CD4-positive, alpha-beta memory T cell (primary cell): ENCODE measurements at regions not wholly inside any gene's neighbourhood (a gene's known extent, or its start where the extent isn't known, plus 50 kb on each side); places are given as distances from the start of the nearest gene placed in this dataset.

Experiments used
- CTCF ChIA-PET: fragments of 350-600 bp; sonication (Branson Sonifier 250); formaldehyde crosslinking; loops from one replicate; lab custom pipeline; 2021; ENCODE audit warnings: inconsistent platforms; ENCODE audit not compliant: partially characterized antibody; lab: Charles Lee
- POLR2A ChIA-PET: fragments of 350-600 bp; sonication (Branson Sonifier 250); formaldehyde crosslinking; loops from one replicate; lab custom pipeline; 2021; ENCODE audit not compliant: partially characterized antibody; lab: Charles Lee
- DNase-seq, 5 donors: peaks; one replicate each; pipeline versions ENCODE4 v3.0.0 to v3.0.0-alpha.2; 2020 to 2022; ENCODE audit warnings: mixed read lengths in 1 of 5
- H3K27ac ChIP-seq: one replicate; pipeline ENCODE4 v1.7.0; 2013; ENCODE audit warnings: low read depth, low read length
- H3K27me3 ChIP-seq: 2 replicates; pipeline ENCODE4 v1.7.0; 2013; ENCODE audit warnings: mild to moderate bottlenecking, low read length, moderate library complexity; ENCODE audit not compliant: insufficient read depth
- H3K36me3 ChIP-seq: 2 replicates; pipeline ENCODE4 v1.7.0; 2013; ENCODE audit warnings: mild to moderate bottlenecking, low read length, moderate library complexity; ENCODE audit not compliant: insufficient read depth
- H3K4me1 ChIP-seq: 2 replicates; pipeline ENCODE4 v1.7.0; 2013; ENCODE audit warnings: mild to moderate bottlenecking, low read length, moderate library complexity; ENCODE audit not compliant: insufficient read depth
- H3K4me3 ChIP-seq, 2 donors: one replicate each; pipeline ENCODE4 v1.7.0; 2013; ENCODE audit warnings: low read length in 2 of 2, mild to moderate bottlenecking in 1 of 2
- H3K9me3 ChIP-seq, 2 donors: one replicate each; pipeline ENCODE4 v1.7.0; 2013; ENCODE audit warnings: low read length in 2 of 2, control low read depth in 1 of 2; ENCODE audit not compliant: control insufficient read depth in 1 of 2
- H3K27ac Mint-ChIP-seq, 7 donors: one replicate each; pipeline ENCODE4 v1.8.0; 2020 to 2021; ENCODE audit warnings: mixed read lengths in 7 of 7, mild to moderate bottlenecking in 6 of 7, inconsistent platforms in 3 of 7, moderate library complexity in 3 of 7
- H3K27me3 Mint-ChIP-seq, 2 donors: one replicate each; pipeline ENCODE4 v1.8.0; 2020 to 2021; ENCODE audit warnings: mixed read lengths in 2 of 2
- H3K36me3 Mint-ChIP-seq, 2 donors: one replicate each; pipeline ENCODE4 v1.8.0; 2020 to 2021; ENCODE audit warnings: mixed read lengths in 2 of 2, inconsistent platforms in 1 of 2, mild to moderate bottlenecking in 1 of 2
- H3K4me1 Mint-ChIP-seq, 4 donors: one replicate each; pipeline ENCODE4 v1.8.0; 2020 to 2021; ENCODE audit warnings: mixed read lengths in 4 of 4, mild to moderate bottlenecking in 1 of 4
- H3K4me3 Mint-ChIP-seq, 8 donors: one replicate each; pipeline ENCODE4 v1.8.0; 2020 to 2021; ENCODE audit warnings: mixed read lengths in 8 of 8, mild to moderate bottlenecking in 7 of 8, moderate library complexity in 6 of 8, inconsistent platforms in 3 of 8
- H3K9me3 Mint-ChIP-seq, 8 donors: one replicate each; pipeline ENCODE4 v1.8.0; 2020 to 2021; ENCODE audit warnings: mixed read lengths in 8 of 8, mild to moderate bottlenecking in 5 of 8, inconsistent platforms in 3 of 8, moderate library complexity in 1 of 8
- intact Hi-C: fragments of 100-400 bp; cut with micrococcal nuclease; formaldehyde crosslinking; loops from one replicate; pipeline ENCODE4 v1.15.1; 2023

DNA sequence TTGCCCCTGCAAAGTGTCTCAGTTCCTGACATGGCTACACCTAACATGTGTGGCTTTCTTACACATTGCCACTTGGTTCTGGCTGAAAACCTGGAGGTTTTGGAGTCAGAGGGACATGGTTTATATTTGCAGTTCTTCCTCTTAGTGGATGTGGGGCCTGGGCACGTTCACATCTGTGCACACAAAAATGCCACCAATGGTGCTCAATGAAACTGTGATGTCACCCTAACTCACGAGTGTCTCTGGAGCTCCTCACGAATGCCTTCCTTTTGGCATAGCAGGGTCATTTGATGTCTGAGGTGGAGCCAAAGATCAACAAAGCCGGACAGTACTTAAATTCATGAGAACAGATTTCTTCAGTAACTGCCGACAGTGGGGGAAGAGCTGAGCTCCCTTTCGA lies 231.7 kb upstream of the HS6ST1 start:
- no peaks in the 10 kb centered on the region for H3K4me1 ChIP-seq
- H3K36me3 ChIP-seq = no peaks in the 10 kb centered on the region
- H3K27me3 Mint-ChIP-seq = peaks cover 1 to 6% of the 10 kb centered on the region in 2 donors
- POLR2A ChIA-PET = no interaction called here
- H3K4me3 ChIP-seq = no peak overlapping the region
- peaks cover 0 to 7% (median 0%) of the 10 kb centered on the region in 8 donors for H3K9me3 Mint-ChIP-seq
- no peaks in the 10 kb centered on the region for H3K27me3 ChIP-seq
- no peak for DNase-seq
- H3K9me3 ChIP-seq = no peaks in the 10 kb centered on the region
- H3K27ac ChIP-seq = no peak overlapping the region
- intact Hi-C loops = no loop called here
- no peaks in the 10 kb centered on the region for H3K4me1 Mint-ChIP-seq
- H3K36me3 Mint-ChIP-seq = no peaks in the 10 kb centered on the region
- CTCF ChIA-PET = interaction anchor here (0.9 kb wide), 1 partner anchor 54 kb away, joined by 3 read pairs; no protein-coding TSS in a partner anchor
- no peak overlapping the region for H3K27ac Mint-ChIP-seq
- no peak overlapping the region for H3K4me3 Mint-ChIP-seq

DNA sequence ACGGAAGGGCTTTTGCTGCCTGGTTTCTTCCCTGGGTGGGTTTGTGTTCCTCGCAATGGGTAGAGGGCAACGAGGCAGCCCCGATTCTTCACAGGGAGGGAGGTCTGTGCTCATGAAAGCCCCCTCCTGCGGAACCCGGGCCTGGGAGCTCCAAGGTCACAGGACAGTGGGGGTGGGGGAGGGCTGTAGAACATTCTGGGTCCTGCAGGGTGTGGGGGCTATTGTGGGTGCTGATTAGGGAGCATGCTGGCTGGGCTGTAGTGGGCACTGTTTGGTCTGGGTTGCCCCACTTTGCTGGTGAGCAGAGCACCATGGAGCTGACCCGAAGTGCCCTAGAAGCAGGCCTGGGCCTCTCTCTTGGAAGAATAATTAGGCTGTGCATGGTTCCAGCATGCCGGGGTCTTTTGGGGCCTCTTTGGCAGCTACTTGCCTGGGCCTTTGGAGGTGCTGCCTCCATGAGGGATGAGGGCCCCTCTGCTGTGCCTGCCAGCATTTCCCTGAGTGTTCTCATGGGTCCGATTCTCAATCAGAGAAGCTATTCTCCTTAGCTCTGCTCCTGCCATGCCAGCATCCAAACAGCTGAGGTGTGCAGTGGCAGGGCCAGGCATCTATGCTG lies 232.2 kb upstream of the HS6ST1 start:
- H3K27ac ChIP-seq = no peak overlapping the region
- ChIA-PET POLR2A (no interaction called here), CTCF (interaction anchor here (0.9 kb wide), 1 partner anchor 55 kb away, joined by 3 read pairs; no protein-coding TSS in a partner anchor)
- Mint-ChIP-seq H3K27me3 (peaks cover 1 to 6% of the 10 kb centered on the region in 2 donors), H3K4me1 (no peaks in the 10 kb centered on the region), H3K4me3 (no peak overlapping the region), H3K36me3 (no peaks in the 10 kb centered on the region), H3K27ac (no peak overlapping the region), H3K9me3 (peaks cover 0 to 7% (median 0%) of the 10 kb centered on the region in 8 donors)
- H3K36me3 ChIP-seq = no peaks in the 10 kb centered on the region
- H3K4me3 ChIP-seq = no peak overlapping the region
- H3K9me3 ChIP-seq = no peaks in the 10 kb centered on the region
- intact Hi-C loops = no loop called here
- no peaks in the 10 kb centered on the region for H3K4me1 ChIP-seq
- no peaks in the 10 kb centered on the region for H3K27me3 ChIP-seq
- DNase-seq = no peak

DNA sequence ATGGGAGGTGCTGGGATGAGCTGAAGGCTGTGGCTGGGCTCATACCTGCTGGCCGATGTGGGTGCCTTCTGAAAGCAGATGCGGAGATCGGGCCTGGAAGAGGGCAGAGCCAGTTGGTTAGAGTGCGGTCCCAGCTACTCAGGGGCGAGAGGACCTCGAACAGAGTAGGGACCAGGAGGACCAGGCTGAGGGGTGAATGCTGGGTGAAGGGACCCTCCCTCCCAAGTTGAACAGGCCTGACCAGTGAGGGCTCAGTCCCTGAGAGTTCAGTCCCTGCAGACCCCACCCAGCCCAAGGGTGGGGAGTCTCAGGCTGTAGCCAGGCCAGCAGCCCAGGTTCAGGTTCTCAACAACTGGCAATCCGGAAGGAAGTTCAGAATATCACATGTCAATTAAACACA lies 232.8 kb upstream of the HS6ST1 start:
- no peak overlapping the region for H3K27ac Mint-ChIP-seq
- Histone ChIP-seq H3K4me3 (no peak overlapping the region), H3K4me1 (no peaks in the 10 kb centered on the region), H3K9me3 (no peaks in the 10 kb centered on the region), H3K27ac (no peak overlapping the region), H3K27me3 (no peaks in the 10 kb centered on the region), H3K36me3 (no peaks in the 10 kb centered on the region)
- DNase-seq = no peak
- H3K4me3 Mint-ChIP-seq = no peak overlapping the region
- intact Hi-C loops = no loop called here
- peaks cover 0 to 7% (median 0%) of the 10 kb centered on the region in 8 donors for H3K9me3 Mint-ChIP-seq
- H3K4me1 Mint-ChIP-seq = no peaks in the 10 kb centered on the region
- POLR2A ChIA-PET = no interaction called here
- no peaks in the 10 kb centered on the region for H3K36me3 Mint-ChIP-seq
- peaks cover 1 to 6% of the 10 kb centered on the region in 2 donors for H3K27me3 Mint-ChIP-seq
- CTCF ChIA-PET = no interaction called here

DNA sequence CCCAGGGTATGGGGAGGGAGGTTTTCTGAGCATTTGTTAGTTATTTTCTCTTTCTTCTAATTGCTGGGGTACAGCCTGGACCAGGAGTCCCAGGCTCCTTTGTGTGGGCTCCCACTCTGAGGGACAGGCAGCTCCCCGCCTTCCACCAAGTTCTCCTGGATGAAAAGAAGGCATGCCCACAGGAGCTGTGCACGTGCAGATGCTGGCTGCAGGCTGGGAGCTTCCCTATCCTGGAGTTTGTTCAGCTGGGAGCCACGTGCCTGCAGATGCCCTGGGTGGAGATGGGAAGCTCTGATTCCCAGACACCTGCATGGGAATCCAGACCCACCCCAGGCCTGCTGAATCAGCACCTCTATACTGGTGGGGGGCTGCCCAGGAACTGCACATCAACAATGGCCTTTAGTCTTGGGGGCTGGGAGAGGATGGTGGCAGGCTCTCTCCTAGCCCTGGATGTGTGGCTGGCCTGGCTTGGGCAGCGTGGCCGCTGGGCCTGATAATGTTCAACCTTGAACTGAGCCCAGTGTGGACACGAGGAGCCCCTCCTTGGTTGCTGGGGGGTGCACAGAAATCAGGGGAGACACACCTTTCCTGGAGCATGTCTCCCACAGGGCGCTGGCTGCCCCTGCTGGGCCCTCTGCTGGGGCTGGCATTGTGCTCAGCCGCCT lies 233.6 kb upstream of the HS6ST1 start:
- intact Hi-C loops = no loop called here
- no peaks in the 10 kb centered on the region for H3K36me3 Mint-ChIP-seq
- no peak overlapping the region for H3K27ac Mint-ChIP-seq
- ChIA-PET POLR2A (no interaction called here), CTCF (no interaction called here)
- Histone ChIP-seq H3K27ac (no peak overlapping the region), H3K4me1 (no peaks in the 10 kb centered on the region), H3K27me3 (no peaks in the 10 kb centered on the region), H3K9me3 (no peaks in the 10 kb centered on the region), H3K36me3 (no peaks in the 10 kb centered on the region), H3K4me3 (no peak overlapping the region)
- H3K9me3 Mint-ChIP-seq = peaks cover 0 to 1% (median 0%) of the 10 kb centered on the region in 8 donors
- no peak for DNase-seq
- peaks cover 1 to 6% of the 10 kb centered on the region in 2 donors for H3K27me3 Mint-ChIP-seq
- H3K4me1 Mint-ChIP-seq = no peaks in the 10 kb centered on the region
- H3K4me3 Mint-ChIP-seq = no peak overlapping the region

DNA sequence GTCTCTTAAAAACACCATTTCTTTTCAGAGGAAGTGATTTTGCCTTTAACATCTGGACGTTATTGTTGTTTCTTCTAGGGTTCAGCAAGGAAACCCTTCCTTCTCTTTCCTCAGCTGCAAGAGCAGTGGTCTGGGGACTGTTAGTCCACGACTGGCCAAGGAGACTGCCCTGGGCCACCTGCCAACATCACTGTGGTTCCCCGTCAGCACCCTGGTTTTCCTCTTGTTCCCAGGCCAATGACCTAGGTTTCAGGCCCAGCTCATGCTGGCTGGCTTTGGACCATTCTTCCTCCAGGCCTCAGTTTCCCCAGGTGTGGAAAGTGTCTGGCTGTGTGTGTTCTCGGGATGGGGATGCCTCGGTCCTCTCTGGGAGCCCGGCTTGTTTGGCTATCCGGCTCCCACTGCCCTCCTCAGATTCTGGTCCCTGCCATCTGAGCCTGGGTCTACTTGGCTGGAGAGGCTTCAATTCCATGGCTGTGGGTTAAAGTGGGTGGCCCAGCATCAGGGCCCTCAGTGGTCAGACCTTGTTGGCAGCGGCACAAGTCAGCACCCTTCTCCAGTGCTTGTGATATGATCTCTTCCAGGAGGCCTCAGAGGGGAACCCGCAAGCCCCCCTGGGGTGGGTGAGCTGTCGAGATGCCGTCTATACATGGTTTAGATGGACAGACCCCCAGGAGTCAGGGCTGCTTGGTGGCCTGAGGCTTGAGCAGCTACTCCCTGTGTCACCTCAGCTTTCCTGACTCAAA lies 234.3 kb upstream of the HS6ST1 start:
- no peaks in the 10 kb centered on the region for H3K9me3 ChIP-seq
- H3K36me3 ChIP-seq = no peaks in the 10 kb centered on the region
- H3K36me3 Mint-ChIP-seq = no peaks in the 10 kb centered on the region
- no peak overlapping the region for H3K4me3 Mint-ChIP-seq
- no peak for DNase-seq
- intact Hi-C loops = no loop called here
- no peaks in the 10 kb centered on the region for H3K27me3 ChIP-seq
- no peak overlapping the region for H3K4me3 ChIP-seq
- no peak overlapping the region for H3K27ac ChIP-seq
- no peaks in the 10 kb centered on the region for H3K4me1 ChIP-seq
- CTCF ChIA-PET = no interaction called here
- no peak overlapping the region for H3K27ac Mint-ChIP-seq
- peaks cover 1 to 6% of the 10 kb centered on the region in 2 donors for H3K27me3 Mint-ChIP-seq
- POLR2A ChIA-PET = no interaction called here
- no peaks in the 10 kb centered on the region for H3K4me1 Mint-ChIP-seq
- H3K9me3 Mint-ChIP-seq = peaks cover 0 to 1% (median 0%) of the 10 kb centered on the region in 8 donors

DNA sequence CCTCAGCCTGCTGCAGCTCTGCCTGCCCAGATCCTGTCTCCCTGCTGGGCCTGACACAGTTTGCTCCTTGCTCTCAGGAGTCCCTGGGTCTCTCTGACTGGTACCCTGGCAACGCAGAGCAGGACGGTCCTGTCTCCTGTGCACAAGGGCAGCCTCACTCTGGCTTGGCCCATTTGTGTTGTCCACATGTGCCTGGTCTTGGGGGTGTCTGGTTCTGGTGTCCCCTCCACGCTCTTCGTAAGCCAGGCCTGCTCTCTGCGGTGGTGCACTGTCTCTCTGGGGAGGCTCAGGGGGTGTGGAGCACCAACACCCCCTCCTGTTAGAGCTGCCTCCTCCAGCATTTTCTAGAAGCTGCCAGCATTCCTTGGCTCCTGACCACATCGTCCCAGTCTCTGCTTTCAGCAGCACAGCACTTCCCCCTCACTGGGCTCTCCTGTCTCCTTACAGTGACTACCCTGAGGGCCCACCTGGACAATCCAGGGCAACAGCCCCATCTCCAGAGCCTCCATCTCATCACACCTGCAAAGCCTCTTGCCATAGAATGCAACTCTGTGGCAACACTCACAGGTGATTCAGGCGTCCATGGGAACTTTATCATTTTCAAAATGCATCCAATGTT lies 235.6 kb upstream of the HS6ST1 start:
- H3K36me3 Mint-ChIP-seq = no peaks in the 10 kb centered on the region

DNA sequence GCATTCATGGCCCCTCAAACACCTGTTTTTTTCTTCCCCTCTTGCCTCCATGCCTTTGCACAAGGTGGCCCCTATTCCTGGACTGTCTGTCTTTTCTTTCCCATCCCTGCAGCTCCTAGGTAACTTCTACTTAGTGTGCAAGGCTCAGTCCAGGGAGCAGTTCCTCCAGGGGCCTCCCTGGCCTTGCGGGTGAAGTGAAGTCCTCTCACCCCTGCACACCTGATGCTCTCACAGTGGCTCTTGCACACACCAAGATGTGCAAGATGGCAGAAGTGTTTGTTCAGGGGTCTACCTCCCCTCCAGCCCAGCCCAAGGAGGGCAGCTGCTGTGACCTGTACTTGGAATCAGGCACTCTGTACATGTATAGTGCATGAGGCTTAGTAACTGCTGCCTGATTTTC lies 236.8 kb upstream of the HS6ST1 start:
- CTCF ChIA-PET = no interaction called here
- Mint-ChIP-seq H3K36me3 (no peaks in the 10 kb centered on the region), H3K27ac (no peak overlapping the region)

More for the DNA sequence above, 235.6 kb upstream of the HS6ST1 start:
- Mint-ChIP-seq H3K4me1 (no peaks in the 10 kb centered on the region), H3K27me3 (peaks cover 1 to 8% of the 10 kb centered on the region in 2 donors), H3K4me3 (no peak overlapping the region), H3K9me3 (peaks cover 0 to 1% (median 0%) of the 10 kb centered on the region in 8 donors), H3K27ac (no peak overlapping the region)
- intact Hi-C loops = no loop called here
- no peak for DNase-seq
- H3K36me3 ChIP-seq = no peaks in the 10 kb centered on the region
- H3K27ac ChIP-seq = no peak overlapping the region
- ChIA-PET POLR2A (no interaction called here), CTCF (no interaction called here)
- H3K4me1 ChIP-seq = no peaks in the 10 kb centered on the region
- no peaks in the 10 kb centered on the region for H3K27me3 ChIP-seq
- H3K4me3 ChIP-seq = no peak overlapping the region
- no peaks in the 10 kb centered on the region for H3K9me3 ChIP-seq

More for the DNA sequence above, 236.8 kb upstream of the HS6ST1 start:
- no peaks in the 10 kb centered on the region for H3K27me3 ChIP-seq
- no peak overlapping the region for H3K27ac ChIP-seq
- no peak overlapping the region for H3K4me3 ChIP-seq
- H3K9me3 ChIP-seq = no peaks in the 10 kb centered on the region
- no peak overlapping the region for H3K4me3 Mint-ChIP-seq
- no peak for DNase-seq
- intact Hi-C loops = no loop called here
- no peaks in the 10 kb centered on the region for H3K4me1 ChIP-seq
- H3K36me3 ChIP-seq = no peaks in the 10 kb centered on the region
- POLR2A ChIA-PET = no interaction called here
- H3K27me3 Mint-ChIP-seq = peaks cover 6 to 8% of the 10 kb centered on the region in 2 donors
- H3K9me3 Mint-ChIP-seq = peaks cover 0 to 1% (median 0%) of the 10 kb centered on the region in 8 donors
- H3K4me1 Mint-ChIP-seq = no peaks in the 10 kb centered on the region
